ENCODE measurements at regions not wholly inside any gene's neighbourhood (a gene's known extent, or its start where the extent isn't known, plus 50 kb on each side); places are given as distances from the start of the nearest gene placed in this dataset.

GRCh38 chr10:36280321-36280741 is 638.2 kb upstream of the FZD8 start:
- no peak for TF ChIP-seq CTCF (IDR thresholded peaks at IDR 0.05; ENCODE audit: low read depth, low read length)
- no peak for TF ChIP-seq POLR2A (IDR thresholded peaks at IDR 0.05; ENCODE audit: extremely low read depth, insufficient read length)
- TF ChIP-seq MAX (IDR thresholded peaks at IDR 0.05; ENCODE audit: low read depth, low read length) = no peak
- TF ChIP-seq MYC (IDR thresholded peaks at IDR 0.05; ENCODE audit: low read depth, low read length) = no peak
